T-helper 1 cell treated with Interleukin-12 subunit alpha and Interleukin-12 subunit beta and Interleukin-4 antibody, amounts not matched to agents 30 ng/mL and 1 ng/mL, for 36 hours (primary cell): ENCODE measurements at regions not wholly inside any gene's neighbourhood (a gene's known extent, or its start where the extent isn't known, plus 50 kb on each side); places are given as distances from the start of the nearest gene placed in this dataset.
"Not testable (repeated sequence)": the region's sequence is repeated elsewhere in the genome, so short reads cannot be mapped to it uniquely, and the experiment has no call there.

Experiments used
- intact Hi-C: fragments of 100-400 bp; cut with micrococcal nuclease; formaldehyde crosslinking; loops from one replicate; pipeline ENCODE4 v1.15.1; 2024

GRCh38 chr16:63650550-63650949 is 1471.3 kb downstream of the CDH11 start:
- intact Hi-C loops: no loop called here

DNA sequence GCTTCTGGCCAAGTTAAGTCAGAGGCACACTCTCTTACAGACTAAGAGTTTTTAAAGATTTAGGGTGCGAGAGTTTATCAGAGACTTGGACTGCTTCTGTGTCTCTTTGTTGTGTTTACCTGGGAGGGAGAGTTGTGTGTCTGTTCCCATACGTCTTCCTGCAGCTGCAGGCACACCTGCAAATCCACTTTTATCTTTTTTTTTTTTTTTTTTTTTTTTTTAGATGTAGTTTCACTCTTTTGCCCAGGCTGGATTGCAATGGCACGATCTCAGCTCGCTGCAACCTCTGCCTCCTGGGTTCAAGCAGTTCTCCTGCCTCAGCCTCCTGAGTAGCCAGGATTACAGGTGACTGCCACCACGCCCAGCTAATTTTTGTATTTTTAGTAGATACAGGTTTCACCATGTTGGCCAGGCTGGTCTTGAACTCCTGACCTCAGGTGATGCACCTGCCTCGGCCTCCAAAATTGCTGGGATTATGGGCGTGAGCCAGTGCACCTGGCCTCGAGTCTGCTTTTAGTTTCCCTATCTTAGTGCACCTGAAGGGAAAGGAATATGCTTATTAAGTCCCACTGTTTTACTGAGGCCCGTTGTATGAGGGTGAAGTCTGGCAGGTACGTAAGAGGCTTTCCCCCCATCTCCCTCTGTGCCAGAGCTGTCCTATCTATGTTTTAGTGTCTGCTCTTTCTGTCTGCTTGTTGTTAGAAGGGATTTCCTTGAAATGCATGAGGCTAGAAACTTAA is 1488.0 kb downstream of the CDH11 start:
- intact Hi-C loops: not testable (repeated sequence)

- intact Hi-C loops: no loop called here
These were observed 1492.6 kb downstream of the CDH11 start for GRCh38 chr16:63629272-63629671.

GRCh38 chr16:63628812-63629211 is 1493.1 kb downstream of the CDH11 start:
- intact Hi-C loops: no loop called here

- intact Hi-C loops: no loop called here
These were observed 1496.7 kb downstream of the CDH11 start for GRCh38 chr16:63625126-63625525.

- intact Hi-C loops: no loop called here
These were observed 1498.3 kb downstream of the CDH11 start for GRCh38 chr16:63623551-63624039.

GRCh38 chr16:63618896-63619485 is 1502.9 kb downstream of the CDH11 start:
- intact Hi-C loops: no loop called here

GRCh38 chr16:63617990-63618763 is 1503.7 kb downstream of the CDH11 start:
- intact Hi-C loops: no loop called here

GRCh38 chr16:63617047-63617989 is 1504.5 kb downstream of the CDH11 start:
- intact Hi-C loops: no loop called here

DNA sequence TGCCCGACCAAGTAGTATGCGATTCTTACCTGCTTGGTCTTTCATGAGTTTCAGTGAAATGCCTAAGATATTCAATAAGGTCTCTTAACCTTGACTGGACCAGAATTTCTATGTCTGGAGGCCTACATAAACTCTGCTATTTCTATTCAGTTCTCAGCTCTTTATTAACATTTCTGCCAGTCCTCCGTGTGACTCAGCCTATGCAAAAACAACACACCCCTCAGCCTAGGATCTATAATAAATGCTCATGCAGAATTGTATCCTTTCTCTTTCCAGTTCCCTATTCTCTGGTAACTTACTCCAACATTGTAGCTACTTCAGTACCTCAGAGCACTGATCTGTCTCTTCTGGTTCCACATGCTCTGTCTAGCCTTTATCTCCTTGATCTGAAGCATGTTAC is 1507.4 kb downstream of the CDH11 start:
- intact Hi-C loops: no loop called here

DNA sequence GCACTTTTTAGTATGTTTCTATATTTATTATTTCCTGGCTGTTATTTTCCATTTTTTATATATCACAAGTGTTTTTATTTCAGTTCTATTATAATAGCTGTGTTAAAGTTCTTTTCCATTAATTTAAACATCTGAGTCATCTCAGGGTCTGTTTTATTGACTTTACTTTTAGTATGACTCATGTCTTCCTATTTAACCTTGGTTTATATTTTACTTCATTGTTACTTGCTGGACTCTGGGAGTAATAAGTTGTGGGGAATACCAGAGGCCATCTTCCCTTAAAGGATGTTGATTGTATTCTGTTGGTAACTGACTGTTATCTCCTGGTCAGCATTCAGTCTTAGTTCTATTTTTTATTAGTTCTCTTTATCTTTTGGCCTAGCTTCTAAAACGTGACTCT is 1508.2 kb downstream of the CDH11 start:
- intact Hi-C loops: no loop called here

DNA sequence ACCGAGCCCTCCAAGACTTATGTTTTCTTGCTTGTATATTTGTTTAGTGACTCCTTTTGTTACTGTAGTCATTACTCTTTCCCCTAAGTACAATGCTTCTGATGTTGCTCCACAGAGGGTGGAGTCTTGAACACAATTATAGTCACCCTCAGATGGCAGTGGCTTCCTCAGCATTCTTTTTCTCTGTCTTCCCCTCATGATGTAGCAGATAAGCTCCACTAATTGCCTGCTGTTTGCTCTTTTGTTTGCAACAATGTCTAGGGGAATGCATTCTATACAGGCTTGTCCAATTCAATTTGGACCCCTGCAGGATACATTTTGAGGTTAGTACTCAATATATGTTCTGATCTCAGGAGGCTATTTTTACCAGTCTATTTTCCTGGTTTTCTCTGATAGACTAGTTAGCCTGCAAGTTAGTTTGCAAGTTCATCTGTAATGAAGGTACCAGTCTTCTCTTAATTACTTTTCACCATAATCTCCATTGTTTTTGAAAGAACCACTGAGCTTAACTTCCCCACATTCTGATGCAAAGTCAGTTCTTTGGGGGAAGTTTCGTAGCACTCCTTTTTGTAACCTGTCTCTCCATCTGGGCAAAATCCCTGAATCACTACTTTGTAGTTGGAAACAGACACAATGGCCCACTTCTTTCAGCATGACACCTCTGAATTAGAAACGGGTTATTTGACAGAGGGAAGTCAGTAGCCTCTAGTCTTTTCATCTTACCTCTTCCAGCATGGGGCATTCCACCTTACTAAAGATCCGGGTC is 1509.2 kb downstream of the CDH11 start:
- intact Hi-C loops: no loop called here

GRCh38 chr16:63606778-63607177 is 1515.1 kb downstream of the CDH11 start:
- intact Hi-C loops: no loop called here

- intact Hi-C loops: no loop called here
These were observed 1519.5 kb downstream of the CDH11 start for GRCh38 chr16:63602206-63602927.

- intact Hi-C loops: no loop called here
These were observed 1525.1 kb downstream of the CDH11 start for GRCh38 chr16:63596716-63597115.

GRCh38 chr16:63592852-63593251 is 1529.0 kb downstream of the CDH11 start:
- intact Hi-C loops: no loop called here

DNA sequence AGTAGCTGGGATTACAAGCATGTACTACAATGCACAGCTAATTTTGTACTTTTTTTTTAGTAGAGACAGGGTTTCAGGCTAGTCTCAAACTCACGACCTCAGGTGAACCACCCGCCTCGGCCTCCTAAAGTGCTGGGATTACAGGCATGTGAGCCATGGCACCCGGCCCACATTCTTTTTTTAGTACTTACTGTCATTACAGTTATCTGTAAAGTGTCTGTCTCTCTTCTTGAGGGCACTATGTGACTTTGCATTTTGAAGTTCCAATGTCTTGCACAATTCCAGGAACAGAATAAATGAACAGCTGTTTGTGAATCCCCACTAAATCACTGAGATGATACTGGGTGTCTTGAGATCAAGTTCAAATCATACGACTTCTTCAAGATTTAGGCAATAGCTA is 1540.3 kb downstream of the CDH11 start:
- intact Hi-C loops: no loop called here

- intact Hi-C loops: no loop called here
These were observed 1542.6 kb upstream of the CDH8 start for GRCh38 chr16:63578791-63579190.

DNA sequence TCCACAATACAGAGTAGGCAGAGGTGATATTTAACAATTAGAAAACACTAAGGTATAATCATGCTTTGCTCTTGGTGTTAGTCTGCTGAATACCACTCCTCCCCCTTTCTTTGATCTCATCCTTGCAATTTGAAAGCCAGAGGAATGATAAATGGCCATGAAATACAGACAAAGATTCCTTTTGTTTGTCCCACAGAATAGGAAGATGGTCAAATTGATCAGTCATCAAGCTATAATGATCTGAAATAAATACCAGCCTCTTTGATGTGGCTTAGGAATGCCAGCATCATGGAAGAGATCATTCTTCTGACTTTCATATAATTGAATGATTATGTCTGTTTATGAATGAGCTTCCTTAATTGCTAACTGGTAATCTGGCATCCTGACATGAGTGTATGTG is 1541.7 kb upstream of the CDH8 start:
- intact Hi-C loops: no loop called here

DNA sequence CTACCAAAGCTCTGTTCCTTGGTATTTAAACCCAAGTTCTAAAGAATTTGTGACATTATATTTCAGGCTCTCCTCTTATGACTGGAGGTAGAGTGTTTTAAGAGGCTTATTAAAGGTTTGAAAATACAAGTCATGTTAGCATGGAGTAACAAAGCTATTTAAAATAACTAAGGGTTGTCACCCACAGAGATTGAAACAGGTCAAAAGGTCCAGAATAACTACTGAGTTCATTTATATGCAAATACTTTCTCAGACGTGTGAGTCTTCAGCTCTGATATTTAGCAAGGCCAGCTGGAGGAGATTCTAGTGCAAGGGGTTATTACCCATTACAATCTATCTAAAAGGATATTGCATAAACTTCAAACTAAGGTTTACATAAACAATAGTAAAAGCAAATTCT is 1538.8 kb upstream of the CDH8 start:
- intact Hi-C loops: no loop called here
